T-helper 22 cell (primary cell): ENCODE measurements at regions not wholly inside any gene's neighbourhood (a gene's known extent, or its start where the extent isn't known, plus 50 kb on each side); places are given as distances from the start of the nearest gene placed in this dataset.
"Not testable (repeated sequence)": the region's sequence is repeated elsewhere in the genome, so short reads cannot be mapped to it uniquely, and the experiment has no call there.

Source experiments
- DNase-seq: peaks from one replicate; pipeline ENCODE4 v3.0.0-alpha.2; 2020; ENCODE audit warnings: low read depth

DNA sequence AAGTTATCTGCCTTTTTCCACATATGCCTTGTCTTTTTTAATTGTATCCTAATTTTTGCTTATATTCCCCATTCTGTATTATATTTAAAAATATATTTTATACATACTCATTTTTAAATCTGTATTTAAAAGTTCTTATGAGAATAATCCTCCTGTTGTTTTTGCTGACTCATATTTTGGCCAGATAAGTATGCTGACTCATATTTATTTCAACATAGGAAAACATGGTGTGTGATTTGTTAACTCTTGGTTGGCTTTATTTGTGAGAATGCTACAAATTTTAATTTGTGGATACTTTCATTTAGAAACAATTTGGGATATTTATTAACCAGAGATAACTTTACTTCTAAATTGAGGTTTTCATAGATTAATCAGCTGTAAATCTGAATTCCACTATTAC lies 587.7 kb downstream of the CPS1 start:
- DNase-seq, result no peak

DNA sequence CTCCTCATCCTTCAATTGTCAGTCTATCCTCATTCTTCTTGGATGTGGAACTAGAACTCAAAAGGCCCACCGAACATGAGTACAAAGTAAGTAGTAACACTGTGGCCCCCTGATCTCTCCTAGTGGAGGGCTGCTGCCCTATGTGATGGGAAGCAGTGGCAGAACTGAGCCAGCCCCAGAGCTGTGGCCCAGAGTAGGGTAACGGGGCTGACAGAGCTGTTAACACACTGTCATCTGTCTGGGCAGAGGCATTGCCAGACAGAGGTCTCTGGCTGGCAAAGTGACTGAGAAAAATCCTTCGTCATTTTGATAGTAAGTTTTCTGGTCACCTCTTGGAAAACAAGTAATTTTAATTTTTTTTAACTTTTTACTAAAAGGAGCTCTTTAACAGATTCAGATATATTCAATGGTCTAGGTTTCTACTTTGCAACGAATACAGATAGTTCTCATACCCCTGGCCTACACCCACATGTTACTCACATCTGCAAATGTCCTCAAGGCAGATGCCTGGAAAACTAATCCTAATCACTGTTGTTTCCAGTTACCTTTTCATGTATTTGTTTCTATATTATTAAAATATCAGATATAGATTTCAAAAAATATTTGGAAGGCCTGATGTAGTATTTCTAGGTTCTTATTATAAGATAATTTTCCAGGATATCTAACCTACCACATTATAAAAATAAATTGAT lies 588.7 kb downstream of the CPS1 start:
- DNase-seq, result no peak

DNA sequence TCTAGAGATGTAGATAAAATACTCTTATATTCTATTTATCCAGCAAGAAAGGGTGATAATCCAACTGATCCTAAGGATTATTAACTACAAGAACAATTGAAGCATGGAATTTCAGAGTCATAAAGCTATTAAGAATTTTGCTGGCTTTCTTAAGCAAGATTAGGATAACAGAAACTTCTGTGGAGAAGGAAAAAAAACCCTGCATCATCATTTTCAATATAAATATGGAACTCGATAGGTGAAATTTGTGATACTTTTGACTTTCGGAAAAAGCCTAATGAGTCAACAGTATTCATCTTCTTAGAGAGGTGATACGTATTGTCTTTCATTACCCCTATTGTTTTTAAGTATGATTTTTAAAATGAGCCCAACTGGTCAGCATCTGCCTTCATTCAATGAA lies 593.3 kb downstream of the CPS1 start:
- DNase-seq, result no peak

DNA sequence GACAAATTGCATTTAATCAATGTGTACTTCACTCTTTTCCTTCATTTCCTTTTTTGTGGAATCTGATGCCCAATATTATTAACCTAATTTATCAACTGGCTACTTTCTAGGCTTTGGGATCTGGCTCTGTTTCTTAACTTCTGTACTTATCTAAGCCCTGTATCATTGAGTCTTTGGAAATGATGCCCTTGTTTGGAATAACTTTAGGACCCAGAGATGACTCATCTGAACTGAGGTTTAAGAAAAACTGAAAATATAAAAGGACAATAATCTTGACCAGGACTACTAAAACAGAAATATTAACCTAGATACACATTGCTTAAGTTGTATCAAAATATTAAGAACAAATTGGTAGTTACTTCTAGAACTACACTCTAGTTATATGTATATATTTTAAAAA lies 600.8 kb downstream of the CPS1 start:
- no peak for DNase-seq

DNA sequence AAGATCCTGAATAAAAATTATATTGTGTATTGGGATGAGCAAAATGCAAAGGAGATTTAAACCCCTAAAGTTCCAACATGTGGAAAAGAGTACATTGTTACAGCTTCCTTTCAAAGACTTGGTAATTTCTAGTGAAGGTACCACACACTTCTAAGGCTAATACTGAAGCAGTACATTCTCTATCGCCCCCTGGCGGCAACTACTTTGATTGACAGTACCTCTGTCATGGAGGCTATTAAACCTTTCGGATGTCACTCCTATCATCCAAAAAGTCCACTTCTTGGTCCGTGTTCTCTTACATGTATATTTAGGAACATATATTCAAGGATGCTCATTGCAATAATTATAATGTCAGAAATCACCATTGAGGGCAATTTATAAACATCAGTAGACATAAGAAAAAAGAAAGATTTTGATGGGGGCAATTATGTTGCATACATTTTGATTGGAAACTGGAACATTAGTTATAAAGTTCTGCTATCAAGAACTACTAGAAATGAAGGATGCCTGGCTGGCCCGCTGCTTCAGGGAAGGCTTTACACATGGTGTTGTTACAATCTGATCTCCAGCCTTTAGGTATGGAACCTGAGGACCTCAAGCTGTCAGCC lies 601.6 kb downstream of the CPS1 start:
- DNase-seq, result peak; percentile 8

DNA sequence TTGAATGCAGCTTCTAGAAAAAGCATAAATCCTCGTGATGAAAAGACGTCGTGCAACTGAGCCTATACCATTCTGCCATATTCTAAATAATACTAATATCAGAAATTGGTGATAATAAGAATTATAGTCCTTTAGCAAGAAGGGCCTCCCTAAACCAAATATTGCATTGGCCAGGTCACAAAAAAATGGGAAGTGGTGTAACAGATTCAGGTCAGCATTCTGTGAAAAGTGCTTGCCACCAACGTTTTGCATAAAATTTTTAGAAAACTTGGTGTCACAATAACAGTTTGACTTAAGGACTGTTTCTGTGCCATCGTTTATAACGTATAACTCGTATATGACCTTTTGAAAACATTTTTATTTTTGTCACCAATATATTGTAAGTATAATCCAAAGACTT lies 603.6 kb downstream of the CPS1 start:
- no peak for DNase-seq

DNA sequence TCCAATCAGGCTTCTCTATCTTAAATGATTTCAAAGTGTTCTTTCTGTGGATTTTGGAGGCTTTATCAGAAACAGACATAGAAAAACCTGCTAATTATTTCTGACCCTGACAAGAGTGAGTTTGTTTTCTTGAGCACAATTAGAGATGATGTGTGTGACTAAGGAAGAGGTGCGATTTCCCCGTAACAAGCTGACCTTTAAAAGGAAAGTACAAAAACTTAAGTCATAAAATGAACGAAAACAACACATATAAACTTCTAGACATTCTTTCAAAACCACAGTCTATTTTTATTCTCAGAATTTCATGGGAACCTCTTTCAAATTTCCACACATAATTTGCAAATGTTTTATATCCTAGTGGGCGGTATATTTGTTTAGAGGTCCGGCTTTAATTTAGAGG lies 604.8 kb downstream of the CPS1 start:
- DNase-seq, result no peak

DNA sequence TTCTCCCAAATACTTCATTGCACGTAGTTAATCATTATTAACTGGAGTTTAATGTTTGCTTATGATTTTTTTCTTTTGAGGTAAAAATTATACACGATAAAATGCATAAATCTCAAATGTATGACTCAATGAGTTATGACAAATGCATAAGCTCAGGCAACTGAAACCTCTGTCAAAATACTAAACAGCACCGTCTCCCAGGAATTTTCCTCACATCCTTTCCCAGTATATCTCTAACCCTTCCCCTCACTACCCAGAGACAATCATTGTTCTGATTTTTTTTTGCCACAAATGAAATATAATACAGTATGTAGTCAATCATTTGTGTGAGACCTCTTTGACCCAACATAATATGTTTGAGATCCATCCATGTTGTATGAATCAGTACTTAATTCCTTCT lies 606.5 kb downstream of the CPS1 start:
- no peak for DNase-seq

DNA sequence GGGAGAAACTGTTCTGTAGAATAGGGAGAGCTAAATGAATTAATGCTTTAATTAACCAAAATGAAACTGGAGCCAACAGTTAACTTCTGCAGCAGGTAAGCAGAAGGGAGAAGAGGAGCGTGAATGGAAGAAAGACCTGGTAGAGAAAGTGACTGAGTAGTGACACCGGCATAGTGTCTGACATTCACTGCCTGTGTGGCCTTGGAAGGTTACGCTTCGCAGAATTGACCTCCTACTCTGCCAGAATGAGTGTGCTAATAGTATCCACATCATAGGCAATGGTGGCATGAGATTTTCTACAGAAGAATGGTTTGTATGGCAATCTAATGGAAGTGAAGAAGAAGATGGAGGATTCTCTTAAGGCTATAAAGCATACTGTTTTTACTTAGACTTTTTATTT lies 614.4 kb downstream of the CPS1 start:
- no peak for DNase-seq

DNA sequence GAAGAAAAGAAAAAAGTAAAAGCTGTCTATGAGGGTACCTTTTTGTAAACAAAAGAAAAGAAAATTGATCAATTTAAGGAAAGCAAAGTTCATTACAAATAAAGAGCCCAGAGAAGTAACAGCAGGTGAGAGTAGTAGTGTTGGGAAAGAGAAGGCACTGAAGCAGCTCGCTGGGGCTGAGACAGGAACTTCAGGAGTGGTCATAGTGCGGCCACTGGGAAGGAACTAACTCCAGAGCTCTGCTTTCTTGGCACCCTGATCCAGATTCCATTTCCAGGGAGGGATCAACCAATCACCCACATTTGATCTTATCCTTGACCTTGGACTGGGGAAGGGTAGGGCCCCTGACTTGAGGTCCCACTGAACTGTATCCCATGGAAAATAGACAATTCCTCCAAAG lies 617.6 kb downstream of the CPS1 start:
- no peak for DNase-seq

DNA sequence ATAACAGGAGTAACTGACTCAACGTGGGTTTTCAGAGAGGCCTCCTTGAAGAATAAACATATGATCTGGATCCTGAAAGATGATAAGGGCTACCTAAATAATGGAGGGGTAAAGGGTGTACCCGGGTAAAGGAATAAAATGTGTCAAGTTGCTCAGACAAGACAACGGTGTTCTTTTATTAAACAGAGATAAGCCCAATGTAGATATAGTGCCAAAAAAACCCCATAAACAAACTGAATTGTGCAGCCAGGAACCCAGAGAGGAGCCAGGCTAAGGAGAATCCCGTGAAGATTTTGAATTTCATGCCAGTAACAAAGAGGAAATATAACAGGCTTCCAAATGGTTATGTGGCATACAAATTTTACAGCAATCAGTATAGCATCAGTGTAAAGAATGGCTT lies 618.2 kb downstream of the CPS1 start:
- no peak for DNase-seq

DNA sequence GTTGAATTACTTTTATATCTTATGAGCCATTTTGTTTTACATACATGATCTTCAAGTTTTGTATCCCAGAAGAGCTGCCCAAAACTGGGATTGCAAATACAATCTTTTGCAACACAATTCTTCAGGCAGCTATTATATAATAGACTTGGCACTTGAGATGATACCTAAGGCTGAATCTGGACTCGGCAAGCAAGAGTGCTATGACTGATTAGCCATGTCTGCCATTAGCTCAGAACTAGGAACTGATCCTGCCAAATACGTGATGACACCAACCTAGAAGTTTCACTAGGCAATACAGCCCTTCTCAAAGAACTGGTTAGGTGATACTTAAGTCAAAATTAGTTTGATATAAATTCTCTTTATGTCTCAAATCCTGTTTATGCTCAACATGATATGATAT lies 619.6 kb downstream of the CPS1 start:
- DNase-seq, result no peak

DNA sequence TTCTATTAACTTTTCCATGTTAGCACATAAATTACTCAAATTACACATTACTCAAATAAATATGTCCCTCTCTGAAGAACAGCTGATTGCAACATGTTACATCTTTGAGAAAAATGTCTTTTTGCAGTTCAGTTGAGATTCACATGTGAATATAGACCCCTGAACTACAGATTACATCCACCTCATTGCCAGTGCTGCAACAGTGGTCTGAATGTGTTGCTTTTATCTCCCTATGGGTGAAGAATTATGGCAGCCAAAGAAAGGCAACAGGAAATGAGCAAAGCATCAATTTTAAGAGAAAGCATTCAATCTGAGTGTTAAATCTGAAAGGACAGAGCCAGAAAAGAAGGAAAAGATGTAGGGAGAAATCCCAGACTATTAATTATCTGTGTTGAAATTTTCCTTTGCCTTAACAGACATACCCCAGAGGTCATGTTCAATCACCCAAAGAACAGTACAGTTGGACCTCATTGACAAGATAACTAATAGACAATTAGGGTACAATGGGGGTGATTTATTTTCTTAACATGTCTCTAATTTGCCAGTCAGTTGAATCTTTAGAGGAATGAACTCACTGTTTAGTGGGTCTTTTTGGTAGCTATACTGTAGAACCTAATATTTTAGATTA lies 620.2 kb downstream of the CPS1 start:
- no peak for DNase-seq

DNA sequence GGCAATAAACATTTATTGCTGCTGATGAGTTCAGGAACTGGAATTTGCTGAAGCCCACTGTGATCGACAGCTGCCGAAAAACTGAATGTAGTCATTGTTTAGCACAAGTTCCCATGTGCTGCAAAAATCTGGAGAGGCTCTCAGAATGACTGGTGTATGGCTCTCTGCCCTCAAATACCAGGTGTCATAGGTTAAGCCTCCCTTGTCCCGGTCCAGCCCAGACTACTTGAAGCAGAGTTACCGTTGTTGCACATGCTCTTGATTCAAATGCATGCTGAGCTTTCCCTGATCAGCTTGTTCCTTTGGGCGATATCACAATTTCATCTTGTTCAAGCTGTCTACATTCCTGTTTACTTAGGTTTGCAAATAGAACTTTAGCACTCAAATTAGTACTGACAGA lies 625.2 kb downstream of the CPS1 start:
- no peak for DNase-seq

DNA sequence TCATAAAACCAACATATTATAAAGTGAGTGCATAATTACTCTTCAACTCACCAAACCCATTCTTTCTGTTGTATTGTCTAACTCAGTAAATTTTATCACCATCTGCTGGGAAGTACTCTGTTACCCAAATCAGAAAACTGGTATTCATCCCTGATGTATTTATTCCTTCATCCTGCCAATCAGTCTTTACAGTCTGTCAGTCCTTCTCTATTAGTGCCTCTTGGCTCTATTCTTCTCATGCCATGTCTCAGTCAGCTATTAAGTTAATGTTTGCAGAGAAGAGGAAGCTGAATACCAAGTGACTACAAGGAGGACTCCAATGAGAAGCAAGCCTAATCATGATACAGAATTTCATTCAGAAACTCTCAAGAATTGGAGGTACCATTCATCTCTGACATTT lies 631.2 kb downstream of the CPS1 start:
- no peak for DNase-seq

DNA sequence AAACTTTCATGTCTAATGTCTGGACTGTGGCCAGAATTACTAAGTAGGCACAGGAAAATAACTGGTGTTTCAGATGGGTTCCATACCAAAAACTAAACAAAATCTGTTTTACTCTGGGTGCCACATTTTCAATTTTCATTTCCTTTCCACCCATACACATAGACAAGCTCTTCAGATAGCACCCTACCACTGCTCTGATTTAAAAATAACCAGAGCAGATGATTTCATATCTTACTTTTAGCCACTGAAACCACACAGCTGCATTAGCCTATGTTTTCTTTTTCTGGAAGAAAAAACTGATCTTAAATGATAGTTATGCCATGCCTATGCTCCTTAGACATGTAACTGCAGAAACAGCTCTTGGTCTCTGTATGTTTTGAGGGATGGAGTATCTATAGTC lies 647.6 kb downstream of the CPS1 start:
- no peak for DNase-seq

DNA sequence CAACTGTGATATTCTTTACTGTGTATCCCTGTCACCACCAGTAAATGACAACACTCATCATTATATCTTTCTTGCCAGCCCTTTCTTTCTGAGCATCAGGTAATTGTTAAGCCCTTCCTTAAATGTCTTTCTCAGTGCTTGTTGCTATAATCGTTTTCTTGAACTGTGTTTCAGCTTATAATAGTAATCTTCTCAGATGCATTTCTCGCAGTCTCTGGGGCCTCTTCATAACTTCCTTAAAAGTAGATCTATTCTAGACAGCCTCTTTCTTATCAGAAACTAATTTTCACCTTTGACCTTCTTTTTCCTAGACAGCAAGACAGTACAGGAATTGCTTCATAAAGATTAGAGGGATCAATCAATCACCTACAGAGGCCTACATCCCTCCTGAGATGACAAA lies 648.1 kb downstream of the CPS1 start:
- DNase-seq, result no peak

DNA sequence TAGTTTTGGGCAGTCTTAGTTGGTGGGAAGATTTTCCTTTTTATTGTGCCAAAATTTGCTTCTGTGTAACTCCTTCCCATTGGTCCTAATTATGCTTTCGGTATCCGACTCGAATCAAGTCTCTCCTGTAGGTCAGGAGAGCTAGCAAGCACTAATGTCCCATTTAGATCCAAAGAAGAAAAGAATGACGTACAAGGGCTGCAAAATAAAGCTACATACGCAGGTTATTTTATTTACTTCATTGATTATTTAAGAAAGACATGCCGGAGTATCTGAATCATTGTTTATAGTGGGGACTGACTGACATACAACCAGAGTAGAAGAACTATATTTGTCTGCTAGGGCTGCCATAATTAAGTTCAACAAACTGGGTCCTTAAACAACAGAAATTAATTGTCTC lies 648.5 kb downstream of the CPS1 start:
- no peak for DNase-seq

DNA sequence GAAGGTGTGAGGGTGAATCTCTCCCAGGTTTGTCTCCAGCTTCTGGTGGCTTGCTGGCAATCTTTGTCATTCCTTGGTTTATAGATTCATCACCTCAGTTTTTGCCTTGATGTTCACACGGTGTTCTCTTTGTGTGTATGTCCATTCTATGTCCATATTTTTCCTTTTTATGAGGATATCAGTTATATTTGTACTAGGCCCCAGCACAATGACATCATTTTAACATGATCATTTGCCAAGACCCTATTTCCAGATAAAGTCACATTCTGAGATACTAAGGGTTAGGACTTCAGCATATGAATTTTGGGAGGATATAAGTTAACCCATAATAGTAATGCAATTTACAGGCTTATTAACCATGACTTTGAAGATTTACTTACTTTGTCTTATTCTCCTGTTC lies 649.0 kb downstream of the CPS1 start:
- no peak for DNase-seq

DNA sequence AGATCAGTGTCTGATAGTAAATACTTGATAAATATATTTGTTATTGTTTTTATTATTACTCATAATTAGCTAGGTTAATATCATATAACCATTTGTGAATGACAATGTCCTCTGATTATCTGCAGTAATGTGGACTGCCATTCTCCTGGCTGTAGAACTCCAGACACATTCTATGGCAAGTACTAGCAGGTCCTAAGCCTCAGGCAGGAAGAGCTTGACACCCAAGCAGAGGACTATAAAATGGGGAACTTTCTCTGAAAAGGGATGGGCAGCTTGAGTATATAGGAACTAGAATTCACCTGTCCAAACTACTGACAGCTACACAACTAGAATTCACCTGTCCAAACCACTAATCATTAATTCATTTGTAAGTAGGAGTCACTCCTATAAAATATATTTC lies 649.4 kb downstream of the CPS1 start:
- DNase-seq, result no peak

DNA sequence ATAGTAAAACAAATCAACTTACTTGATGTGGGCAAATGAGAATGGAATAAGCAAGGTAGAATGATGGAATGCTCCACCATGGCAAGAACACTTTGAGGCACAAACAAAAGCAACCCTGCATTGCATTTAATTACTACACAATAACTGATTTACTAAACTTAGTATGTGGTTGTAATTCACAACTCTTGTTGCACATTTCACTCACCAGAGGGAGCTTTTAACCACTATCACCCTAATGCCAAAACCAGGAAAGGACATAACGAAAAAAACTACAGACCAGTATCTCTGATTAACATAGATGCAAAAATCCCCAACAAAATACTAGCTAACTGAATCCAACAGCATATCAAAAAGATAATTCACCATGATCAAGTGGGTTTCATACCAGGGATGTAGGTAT lies 659.8 kb downstream of the CPS1 start:
- no peak for DNase-seq

DNA sequence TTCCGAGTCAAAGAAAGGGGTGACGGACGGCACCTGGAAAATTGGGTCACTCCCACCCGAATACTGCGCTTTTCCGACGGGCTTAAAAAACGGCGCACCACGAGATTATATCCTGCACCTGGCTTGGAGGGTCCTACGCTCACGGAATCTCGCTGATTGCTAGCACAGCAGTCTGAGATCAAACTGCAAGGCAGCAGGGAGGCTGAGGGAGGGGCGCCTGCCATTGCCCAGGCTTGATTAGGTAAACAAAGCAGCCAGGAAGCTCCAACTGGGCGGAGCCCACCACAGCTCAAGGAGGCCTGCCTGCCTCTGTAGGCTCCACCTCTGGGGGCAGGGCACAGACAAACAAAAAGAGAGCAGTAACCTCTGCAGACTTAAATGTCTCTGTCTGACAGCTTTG lies 663.1 kb downstream of the CPS1 start:
- not testable (repeated sequence) for DNase-seq

DNA sequence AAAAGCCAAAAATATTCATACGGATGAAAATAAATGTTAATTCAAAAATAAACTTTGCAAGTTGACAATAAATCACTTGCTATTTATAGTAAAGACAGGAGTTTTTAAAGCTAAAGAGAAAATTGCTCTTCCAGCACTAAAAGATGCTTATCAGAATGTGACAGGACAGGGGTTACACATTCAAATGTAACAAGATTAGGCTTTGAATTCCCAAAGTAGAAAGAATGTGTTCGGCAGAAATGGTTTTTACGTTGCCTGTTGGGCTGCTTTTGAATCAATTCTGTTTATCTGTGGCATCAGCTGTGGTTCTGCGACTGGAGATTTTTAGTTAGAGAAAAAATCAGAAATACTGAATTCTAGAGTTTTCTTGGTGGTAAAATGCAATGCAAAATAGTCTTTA lies 669.4 kb downstream of the CPS1 start:
- DNase-seq, result no peak

DNA sequence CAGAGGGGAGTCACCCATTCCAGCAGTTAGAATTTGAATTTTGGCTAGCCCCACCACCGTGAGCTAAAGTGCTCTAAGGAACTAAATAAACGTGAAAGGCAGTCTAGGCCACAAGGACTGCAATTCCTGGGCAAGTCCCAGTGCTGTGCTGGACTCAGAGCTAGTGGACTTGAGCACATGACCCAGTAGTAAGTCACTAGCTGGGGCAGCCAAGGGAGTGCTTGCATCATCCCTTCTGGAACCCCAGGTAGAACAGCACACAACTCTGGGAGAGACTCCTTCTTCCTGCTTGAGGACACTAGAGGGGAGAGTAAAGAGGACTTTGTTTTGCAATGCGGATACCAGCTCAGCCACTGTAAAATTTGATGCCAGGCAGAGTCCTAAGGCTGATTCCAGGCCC lies 672.2 kb downstream of the CPS1 start:
- no peak for DNase-seq
